ENCODE measurements at regions not wholly inside any gene's neighbourhood (a gene's known extent, or its start where the extent isn't known, plus 50 kb on each side); places are given as distances from the start of the nearest gene placed in this dataset.

DNA sequence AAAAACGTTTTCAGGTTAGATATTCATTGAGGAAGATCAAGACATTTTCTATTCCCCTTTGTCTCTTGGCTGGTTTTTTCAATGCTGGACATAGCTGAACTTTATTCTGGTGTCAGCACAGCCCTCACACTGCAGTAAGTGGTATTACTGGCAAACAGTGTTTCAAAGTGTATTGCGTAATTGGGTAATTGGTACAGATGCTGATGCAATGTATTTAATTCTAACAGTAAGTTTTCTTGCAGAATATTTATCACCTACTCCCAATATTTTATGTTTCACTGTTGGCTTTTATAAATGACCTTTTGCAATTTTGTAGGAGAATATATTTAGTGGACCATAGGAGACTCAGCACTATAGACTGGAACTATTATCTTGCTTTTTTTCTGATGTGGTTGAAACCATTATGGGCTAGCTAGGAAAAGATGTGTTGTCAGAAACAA, 287.6 kb upstream of the SOX4 start:
- intact Hi-C loops (cut with micrococcal nuclease) = no loop called here
- DNase-seq (no peak), ATAC-seq (ENCODE audit: low read depth) (no peak)
- POLR2A ChIA-PET = no interaction called here
- CTCF ChIA-PET = no interaction called here
- no peak overlapping the region for H2AFZ ChIP-seq (ENCODE audit: insufficient read depth, low read depth, low read length, poor library complexity, severe bottlenecking)
- H4K20me1 ChIP-seq (ENCODE audit: control insufficient read depth, insufficient read depth, low read length, poor library complexity, severe bottlenecking) = no peaks in the 10 kb centered on the region
- H3K36me3 ChIP-seq (replicated peaks in 1 of 2; ENCODE audit: control extremely low read depth in 1 of 2, control insufficient read depth in 1 of 2, extremely low read depth in 1 of 2, insufficient read depth in 2 of 2, low read length in 1 of 2) = no peaks in the 10 kb centered on the region
- H3K9me3 Mint-ChIP-seq (ENCODE audit: insufficient read depth) = peaks cover 3% of the 10 kb centered on the region
- no peak overlapping the region for H3K27ac Mint-ChIP-seq
- no peaks in the 10 kb centered on the region for H3K4me1 ChIP-seq (ENCODE audit: control insufficient read depth in 2 of 2, insufficient read depth in 2 of 2, low read length in 2 of 2)
- H3K27ac ChIP-seq (ENCODE audit: low read length in 2 of 2) = no peak overlapping the region
- no peak overlapping the region for H3K4me2 ChIP-seq (replicated peaks; ENCODE audit: low read depth, low read length, poor library complexity, severe bottlenecking)
- peaks cover 0 to 2% (median 0%) of the 10 kb centered on the region in 4 experiments for H3K27me3 ChIP-seq (replicated peaks in 1 of 4; ENCODE audit: control extremely low read depth in 1 of 4, control insufficient read depth in 3 of 4, insufficient read depth in 4 of 4, low read length in 3 of 4)
- H3K4me3 ChIP-seq (ENCODE audit: control extremely low read depth in 1 of 5, extremely low read depth in 1 of 5, insufficient read depth in 1 of 5, low read depth in 2 of 5, low read length in 4 of 5) = no peak overlapping the region
- H3K79me2 ChIP-seq (ENCODE audit: control insufficient read depth, insufficient read depth, low read length) = no peaks in the 10 kb centered on the region
- no peak overlapping the region for H3K4me3 Mint-ChIP-seq
- TF ChIP-seq EZH2 (IDR thresholded peaks at IDR 0.05; ENCODE audit: borderline replicate concordance, insufficient read depth, low read depth, low read length, poor library complexity, severe bottlenecking) = no peak
- TF ChIP-seq, protein P1, sequence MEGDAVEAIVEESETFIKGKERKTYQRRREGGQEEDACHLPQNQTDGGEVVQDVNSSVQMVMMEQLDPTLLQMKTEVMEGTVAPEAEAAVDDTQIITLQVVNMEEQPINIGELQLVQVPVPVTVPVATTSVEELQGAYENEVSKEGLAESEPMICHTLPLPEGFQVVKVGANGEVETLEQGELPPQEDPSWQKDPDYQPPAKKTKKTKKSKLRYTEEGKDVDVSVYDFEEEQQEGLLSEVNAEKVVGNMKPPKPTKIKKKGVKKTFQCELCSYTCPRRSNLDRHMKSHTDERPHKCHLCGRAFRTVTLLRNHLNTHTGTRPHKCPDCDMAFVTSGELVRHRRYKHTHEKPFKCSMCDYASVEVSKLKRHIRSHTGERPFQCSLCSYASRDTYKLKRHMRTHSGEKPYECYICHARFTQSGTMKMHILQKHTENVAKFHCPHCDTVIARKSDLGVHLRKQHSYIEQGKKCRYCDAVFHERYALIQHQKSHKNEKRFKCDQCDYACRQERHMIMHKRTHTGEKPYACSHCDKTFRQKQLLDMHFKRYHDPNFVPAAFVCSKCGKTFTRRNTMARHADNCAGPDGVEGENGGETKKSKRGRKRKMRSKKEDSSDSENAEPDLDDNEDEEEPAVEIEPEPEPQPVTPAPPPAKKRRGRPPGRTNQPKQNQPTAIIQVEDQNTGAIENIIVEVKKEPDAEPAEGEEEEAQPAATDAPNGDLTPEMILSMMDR (IDR thresholded peaks at IDR 0.05) = no peak
- H3K9ac ChIP-seq (ENCODE audit: low read length) = no peak overlapping the region
- H3K27me3 Mint-ChIP-seq = peaks cover 3% of the 10 kb centered on the region
- no CpG with 5 or more reads among the region's 2 CpGs for WGBS (ENCODE audit: insufficient coverage)
- no peaks in the 10 kb centered on the region for H3K4me1 Mint-ChIP-seq
- peaks cover 0 to 6% (median 1%) of the 10 kb centered on the region in 3 donors for H3K9me3 ChIP-seq (ENCODE audit: control extremely low read depth in 1 of 3, control insufficient read depth in 2 of 3, insufficient read depth in 1 of 3, low read length in 2 of 3)

DNA sequence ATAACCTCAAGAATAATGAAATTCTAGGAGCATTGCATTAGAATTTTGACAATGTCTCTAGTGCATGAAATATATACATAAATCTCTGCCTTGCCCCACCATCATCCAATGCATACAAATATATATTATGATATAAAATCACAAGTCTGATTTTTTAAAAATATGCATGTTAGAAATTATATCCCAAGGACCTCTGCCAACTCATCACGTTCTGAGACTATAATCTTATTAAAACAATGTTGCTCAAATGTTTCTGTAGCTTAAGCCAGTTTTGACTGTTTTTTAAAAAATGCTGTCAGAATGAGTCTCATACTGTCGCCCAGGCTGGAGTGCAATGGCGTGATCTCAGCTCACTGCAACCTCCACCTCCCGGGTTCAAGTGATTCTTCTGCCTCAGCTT, 287.0 kb upstream of the SOX4 start:
- DNase-seq = no peak
- no peaks in the 10 kb centered on the region for H3K79me2 ChIP-seq (ENCODE audit: control insufficient read depth, insufficient read depth, low read length)
- Mint-ChIP-seq H3K4me1 (no peaks in the 10 kb centered on the region), H3K27ac (no peak overlapping the region), H3K9me3 (ENCODE audit: insufficient read depth) (peaks cover 3% of the 10 kb centered on the region), H3K27me3 (peaks cover 3% of the 10 kb centered on the region), H3K4me3 (no peak overlapping the region)
- H3K4me2 ChIP-seq (replicated peaks; ENCODE audit: low read depth, low read length, poor library complexity, severe bottlenecking) = no peak overlapping the region
- H3K27me3 ChIP-seq (replicated peaks in 1 of 4; ENCODE audit: control extremely low read depth in 1 of 4, control insufficient read depth in 3 of 4, insufficient read depth in 4 of 4, low read length in 3 of 4) = peaks cover 0 to 2% (median 0%) of the 10 kb centered on the region in 4 experiments
- ATAC-seq (ENCODE audit: low read depth) = no peak
- H3K27ac ChIP-seq (ENCODE audit: low read length in 2 of 2) = no peak overlapping the region
- TF ChIP-seq EZH2 (IDR thresholded peaks at IDR 0.05; ENCODE audit: borderline replicate concordance, insufficient read depth, low read depth, low read length, poor library complexity, severe bottlenecking) = no peak
- TF ChIP-seq, protein P1 (IDR thresholded peaks at IDR 0.05) = no peak
- intact Hi-C loops (cut with micrococcal nuclease) = no loop called here
- H4K20me1 ChIP-seq (ENCODE audit: control insufficient read depth, insufficient read depth, low read length, poor library complexity, severe bottlenecking) = no peaks in the 10 kb centered on the region
- WGBS (ENCODE audit: insufficient coverage) = 100% methylated on average over 2 of the region's 4 CpGs
- POLR2A ChIA-PET = no interaction called here
- no peak overlapping the region for H3K9ac ChIP-seq (ENCODE audit: low read length)
- H3K36me3 ChIP-seq (replicated peaks in 1 of 2; ENCODE audit: control extremely low read depth in 1 of 2, control insufficient read depth in 1 of 2, extremely low read depth in 1 of 2, insufficient read depth in 2 of 2, low read length in 1 of 2) = no peaks in the 10 kb centered on the region
- H2AFZ ChIP-seq (ENCODE audit: insufficient read depth, low read depth, low read length, poor library complexity, severe bottlenecking) = no peak overlapping the region
- CTCF ChIA-PET = no interaction called here
- no peak overlapping the region for H3K4me3 ChIP-seq (ENCODE audit: control extremely low read depth in 1 of 5, extremely low read depth in 1 of 5, insufficient read depth in 1 of 5, low read depth in 2 of 5, low read length in 4 of 5)
- H3K4me1 ChIP-seq (ENCODE audit: control insufficient read depth in 2 of 2, insufficient read depth in 2 of 2, low read length in 2 of 2) = no peaks in the 10 kb centered on the region
- peaks cover 0 to 1% (median 0%) of the 10 kb centered on the region in 3 donors for H3K9me3 ChIP-seq (ENCODE audit: control extremely low read depth in 1 of 3, control insufficient read depth in 2 of 3, insufficient read depth in 1 of 3, low read length in 2 of 3)

Data from B cell (primary cell).